ENCODE measurements at regions not wholly inside any gene's neighbourhood (a gene's known extent, or its start where the extent isn't known, plus 50 kb on each side); places are given as distances from the start of the nearest gene placed in this dataset.

DNA sequence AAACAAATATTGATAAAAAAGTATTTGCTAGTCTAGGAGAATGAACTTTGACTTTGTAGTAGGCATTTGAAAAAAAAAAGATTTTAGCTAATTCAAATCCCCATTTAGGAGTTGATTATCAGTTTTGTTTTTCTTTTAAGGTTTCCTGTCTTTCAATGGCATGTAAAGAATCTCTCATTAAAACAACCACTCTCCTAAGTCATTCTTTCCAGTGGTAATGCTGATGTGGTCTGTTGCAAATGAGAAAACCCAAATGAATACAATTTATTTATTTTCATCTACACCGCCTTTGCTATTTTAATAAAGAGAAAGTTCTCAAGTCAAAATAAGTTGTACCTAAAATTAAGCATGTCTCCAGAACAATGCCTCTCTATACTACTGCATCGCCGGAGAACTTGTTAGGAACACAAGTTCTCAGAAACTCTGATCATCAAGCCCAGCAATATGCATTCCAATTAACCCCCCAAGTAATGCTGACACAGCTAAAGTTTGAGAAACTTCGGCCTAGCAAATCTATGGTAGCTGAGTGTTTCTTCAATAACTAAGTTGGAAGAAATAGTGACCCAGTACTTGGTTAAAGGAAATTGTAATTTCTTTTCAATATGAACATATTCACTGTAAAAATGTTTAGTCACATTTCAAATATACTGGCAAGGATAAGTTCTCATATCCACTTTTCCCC is 255.1 kb downstream of the PTPRC start:
- DNase-seq (ENCODE audit: low read depth) = no peak
- TF ChIP-seq, protein P1, sequence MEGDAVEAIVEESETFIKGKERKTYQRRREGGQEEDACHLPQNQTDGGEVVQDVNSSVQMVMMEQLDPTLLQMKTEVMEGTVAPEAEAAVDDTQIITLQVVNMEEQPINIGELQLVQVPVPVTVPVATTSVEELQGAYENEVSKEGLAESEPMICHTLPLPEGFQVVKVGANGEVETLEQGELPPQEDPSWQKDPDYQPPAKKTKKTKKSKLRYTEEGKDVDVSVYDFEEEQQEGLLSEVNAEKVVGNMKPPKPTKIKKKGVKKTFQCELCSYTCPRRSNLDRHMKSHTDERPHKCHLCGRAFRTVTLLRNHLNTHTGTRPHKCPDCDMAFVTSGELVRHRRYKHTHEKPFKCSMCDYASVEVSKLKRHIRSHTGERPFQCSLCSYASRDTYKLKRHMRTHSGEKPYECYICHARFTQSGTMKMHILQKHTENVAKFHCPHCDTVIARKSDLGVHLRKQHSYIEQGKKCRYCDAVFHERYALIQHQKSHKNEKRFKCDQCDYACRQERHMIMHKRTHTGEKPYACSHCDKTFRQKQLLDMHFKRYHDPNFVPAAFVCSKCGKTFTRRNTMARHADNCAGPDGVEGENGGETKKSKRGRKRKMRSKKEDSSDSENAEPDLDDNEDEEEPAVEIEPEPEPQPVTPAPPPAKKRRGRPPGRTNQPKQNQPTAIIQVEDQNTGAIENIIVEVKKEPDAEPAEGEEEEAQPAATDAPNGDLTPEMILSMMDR (IDR thresholded peaks at IDR 0.05; ENCODE audit: low read length, missing control alignments) = no peak
- no peak overlapping the region for H3K4me3 ChIP-seq (replicated peaks; ENCODE audit: low read depth, low read length)

DNA sequence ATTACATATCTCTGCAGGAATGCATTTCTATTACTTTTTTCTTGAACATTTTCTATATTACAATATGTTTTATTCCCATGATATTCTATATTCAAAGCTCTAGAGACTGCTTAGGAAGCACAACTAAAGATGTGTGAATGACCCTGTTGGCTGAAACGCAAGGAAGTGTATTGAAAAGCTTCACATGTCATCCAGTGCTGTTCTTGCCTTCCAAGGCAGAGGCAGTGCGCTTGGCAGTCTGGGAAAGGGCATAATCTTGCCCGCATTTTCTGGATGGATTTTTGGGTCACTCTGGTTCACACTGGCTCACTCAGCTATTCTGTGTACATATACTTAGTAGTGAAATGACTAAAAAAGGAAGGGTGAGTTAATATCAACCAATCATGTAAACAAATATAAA is 262.4 kb downstream of the PTPRC start:
- no peak overlapping the region for H3K4me3 ChIP-seq (replicated peaks; ENCODE audit: low read depth, low read length)
- DNase-seq (ENCODE audit: low read depth) = no peak
- TF ChIP-seq, protein P1 (IDR thresholded peaks at IDR 0.05; ENCODE audit: low read length, missing control alignments) = no peak

DNA sequence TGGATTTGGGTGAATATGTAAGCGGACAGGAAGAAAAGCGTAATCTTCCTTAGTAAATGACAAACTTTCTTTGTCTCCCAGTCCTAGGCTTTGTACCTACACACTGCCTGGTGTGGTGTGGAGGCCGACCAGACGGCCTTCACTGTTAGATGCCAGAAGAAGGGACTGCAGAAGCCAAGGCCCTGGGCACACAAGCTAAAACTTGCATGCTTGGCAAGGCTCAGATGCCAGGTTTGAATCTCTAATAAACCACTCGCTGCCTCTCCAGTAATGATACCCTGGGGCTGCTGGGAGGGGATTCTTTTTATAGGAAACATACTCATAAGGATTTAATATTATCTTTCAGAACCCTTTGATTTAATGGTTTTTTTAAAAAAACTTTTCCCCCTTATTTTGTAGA is 263.8 kb downstream of the PTPRC start:
- TF ChIP-seq, protein P1 (IDR thresholded peaks at IDR 0.05; ENCODE audit: low read length, missing control alignments) = no peak
- no peak for DNase-seq (ENCODE audit: low read depth)
- H3K4me3 ChIP-seq (replicated peaks; ENCODE audit: low read depth, low read length) = no peak overlapping the region

DNA sequence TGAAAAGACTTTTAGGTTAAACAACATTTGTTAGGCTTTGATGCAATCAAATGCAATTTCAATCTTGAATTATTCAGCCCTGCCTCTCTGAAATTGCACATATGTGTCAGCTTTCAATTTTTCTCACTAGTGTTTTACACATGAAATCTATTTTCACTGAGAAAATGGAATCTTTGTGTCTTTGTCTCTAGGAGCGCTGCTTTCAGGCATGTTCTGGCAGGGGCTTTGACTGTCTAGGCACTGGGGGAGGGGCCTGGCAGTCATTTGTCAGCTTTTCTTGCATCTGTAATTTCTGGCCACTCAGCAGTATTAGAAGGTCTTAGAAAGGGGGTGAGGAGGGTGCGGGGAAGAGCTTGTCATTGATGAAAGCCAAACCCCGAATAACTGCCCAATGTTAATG is 264.4 kb downstream of the PTPRC start:
- no peak for DNase-seq (ENCODE audit: low read depth)
- TF ChIP-seq, protein P1 (IDR thresholded peaks at IDR 0.05; ENCODE audit: low read length, missing control alignments) = no peak
- H3K4me3 ChIP-seq (replicated peaks; ENCODE audit: low read depth, low read length) = no peak overlapping the region

DNA sequence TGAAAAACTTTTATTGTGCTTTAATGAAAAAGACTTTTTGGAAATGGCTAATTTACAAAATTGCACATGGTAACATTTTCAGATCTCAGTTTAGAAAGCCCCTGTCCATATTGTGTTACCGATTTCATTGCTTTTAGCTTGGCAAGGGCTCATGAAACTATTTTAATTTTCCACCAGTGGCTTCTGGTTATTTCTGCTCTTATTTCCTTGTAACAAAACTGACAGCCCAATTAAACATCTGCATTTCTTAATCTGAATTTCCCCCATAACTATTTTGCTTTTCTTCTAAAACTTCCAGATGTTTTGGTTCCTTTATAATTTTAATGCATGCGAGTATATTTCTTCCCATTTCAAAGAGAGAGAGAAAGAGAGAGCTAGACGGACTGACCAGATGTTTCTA is 264.8 kb downstream of the PTPRC start:
- TF ChIP-seq, protein P1 (IDR thresholded peaks at IDR 0.05; ENCODE audit: low read length, missing control alignments) = no peak
- H3K4me3 ChIP-seq (replicated peaks; ENCODE audit: low read depth, low read length) = no peak overlapping the region
- DNase-seq (ENCODE audit: low read depth) = no peak

DNA sequence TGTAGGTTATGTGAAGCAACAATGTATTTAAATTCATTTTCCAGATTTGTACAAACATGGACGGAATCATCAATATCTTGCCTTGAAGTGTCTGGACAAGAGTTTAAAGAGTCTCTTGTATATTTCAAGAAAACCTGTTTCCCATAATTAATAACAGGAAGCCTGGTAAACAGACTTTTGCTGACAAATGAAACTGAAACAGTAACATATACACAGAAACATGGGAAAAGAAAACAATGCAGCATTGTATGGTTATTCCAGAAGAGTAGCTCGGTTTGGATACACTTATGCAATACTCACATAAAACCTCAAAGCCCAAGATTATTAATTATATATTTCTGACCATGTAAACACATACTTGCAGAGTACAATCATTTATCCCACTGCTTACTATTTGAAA is 265.5 kb downstream of the PTPRC start:
- no peak overlapping the region for H3K4me3 ChIP-seq (replicated peaks; ENCODE audit: low read depth, low read length)

More for the DNA sequence above, 265.5 kb downstream of the PTPRC start:
- peak; percentile 69 for DNase-seq (ENCODE audit: low read depth)
- TF ChIP-seq, protein P1 (IDR thresholded peaks at IDR 0.05; ENCODE audit: low read length, missing control alignments) = no peak
